Frontal cortex (tissue), 3 donors: ENCODE measurements at regions not wholly inside any gene's neighbourhood (a gene's known extent, or its start where the extent isn't known, plus 50 kb on each side); places are given as distances from the start of the nearest gene placed in this dataset.
"Not testable (repeated sequence)": the region's sequence is repeated elsewhere in the genome, so short reads cannot be mapped to it uniquely, and the experiment has no call there.

Experiments used
- DNase-seq, 2 donors: peaks; one replicate each; pipeline ENCODE4 v3.0.0; 2012; ENCODE audit warnings: low spot score in 2 of 2
- FAIRE-seq: peaks from 2 replicates; lab custom pipeline; 2012; peaks lifted over from hg19 to GRCh38; lab: Jason Lieb, UNC
- donor health status: control.
- donor health status: control.
- donor health status: control.

- DNase-seq = no peak
- FAIRE-seq = no peak
These were observed 144.2 kb upstream of the EPB41L4A start for GRCh38 chr5:112563169-112563826.

GRCh38 chr5:112566251-112566650 lies 147.2 kb upstream of the EPB41L4A start:
- FAIRE-seq (no peak), DNase-seq (no peak)

GRCh38 chr5:112569596-112569995 lies 150.5 kb upstream of the EPB41L4A start:
- DNase-seq (no peak), FAIRE-seq (no peak)

- no peak for DNase-seq
- FAIRE-seq = no peak
These were observed 151.8 kb upstream of the EPB41L4A start for GRCh38 chr5:112570708-112571444.

- no peak for FAIRE-seq
- no peak for DNase-seq
These were observed 154.4 kb upstream of the EPB41L4A start for GRCh38 chr5:112573441-112573840.

GRCh38 chr5:112574536-112574935 lies 155.5 kb upstream of the EPB41L4A start:
- DNase-seq (no peak), FAIRE-seq (no peak)

- FAIRE-seq (no peak), DNase-seq (peak in 1 of 2 donors; percentile 24)
These were observed 157.3 kb upstream of the EPB41L4A start for GRCh38 chr5:112576298-112576925.

GRCh38 chr5:112579599-112580170 lies 158.0 kb upstream of the APC start:
- FAIRE-seq = no peak
- DNase-seq = no peak

GRCh38 chr5:112581811-112582320 lies 155.8 kb upstream of the APC start:
- FAIRE-seq = no peak

GRCh38 chr5:112583166-112583565 lies 154.5 kb upstream of the APC start:
- FAIRE-seq = no peak

More at GRCh38 chr5:112581811-112582320, 155.8 kb upstream of the APC start:
- DNase-seq = no peak

GRCh38 chr5:112584781-112585180 lies 152.9 kb upstream of the APC start:
- FAIRE-seq = no peak
- no peak for DNase-seq

More at GRCh38 chr5:112583166-112583565, 154.5 kb upstream of the APC start:
- no peak for DNase-seq

- no peak for DNase-seq
- no peak for FAIRE-seq
These were observed 151.1 kb upstream of the APC start for GRCh38 chr5:112586596-112587062.

GRCh38 chr5:112590858-112591257 lies 146.8 kb upstream of the APC start:
- not testable (repeated sequence) for DNase-seq, FAIRE-seq

GRCh38 chr5:112594095-112594850 lies 143.4 kb upstream of the APC start:
- no peak for FAIRE-seq
- DNase-seq = no peak

GRCh38 chr5:112594941-112595340 lies 142.7 kb upstream of the APC start:
- DNase-seq (no peak), FAIRE-seq (no peak)

- DNase-seq (no peak), FAIRE-seq (no peak)
These were observed 139.9 kb upstream of the APC start for GRCh38 chr5:112597831-112598230.

GRCh38 chr5:112600510-112600909 lies 137.2 kb upstream of the APC start:
- DNase-seq, FAIRE-seq: not testable (repeated sequence)

GRCh38 chr5:112604732-112605630 lies 132.7 kb upstream of the APC start:
- FAIRE-seq (no peak), DNase-seq (no peak)

GRCh38 chr5:112608975-112609374 lies 128.7 kb upstream of the APC start:
- no peak for FAIRE-seq
- no peak for DNase-seq
